ENCODE measurements at regions not wholly inside any gene's neighbourhood (a gene's known extent, or its start where the extent isn't known, plus 50 kb on each side); places are given as distances from the start of the nearest gene placed in this dataset.
"Not testable (repeated sequence)": the region's sequence is repeated elsewhere in the genome, so short reads cannot be mapped to it uniquely, and the experiment has no call there.

GRCh38 chr21:18026359-18026758 is 207.2 kb upstream of the C21orf91 start:
- TF ChIP-seq CTCF (IDR thresholded peaks at IDR 0.05; ENCODE audit: extremely low read depth, missing control alignments) = no peak
- DNase-seq (ENCODE audit: low spot score) = no peak

GRCh38 chr21:18023711-18024110 is 204.6 kb upstream of the C21orf91 start:
- no peak for TF ChIP-seq CTCF (IDR thresholded peaks at IDR 0.05; ENCODE audit: extremely low read depth, missing control alignments)
- DNase-seq (ENCODE audit: low spot score) = no peak

- no peak for DNase-seq (ENCODE audit: low spot score)
- TF ChIP-seq CTCF (IDR thresholded peaks at IDR 0.05; ENCODE audit: extremely low read depth, missing control alignments) = no peak
These were observed 204.0 kb upstream of the C21orf91 start for GRCh38 chr21:18023157-18023556.

- DNase-seq (ENCODE audit: low spot score) = no peak
- TF ChIP-seq CTCF (IDR thresholded peaks at IDR 0.05; ENCODE audit: extremely low read depth, missing control alignments) = no peak
These were observed 188.0 kb upstream of the C21orf91 start for GRCh38 chr21:18007121-18007520.

DNA sequence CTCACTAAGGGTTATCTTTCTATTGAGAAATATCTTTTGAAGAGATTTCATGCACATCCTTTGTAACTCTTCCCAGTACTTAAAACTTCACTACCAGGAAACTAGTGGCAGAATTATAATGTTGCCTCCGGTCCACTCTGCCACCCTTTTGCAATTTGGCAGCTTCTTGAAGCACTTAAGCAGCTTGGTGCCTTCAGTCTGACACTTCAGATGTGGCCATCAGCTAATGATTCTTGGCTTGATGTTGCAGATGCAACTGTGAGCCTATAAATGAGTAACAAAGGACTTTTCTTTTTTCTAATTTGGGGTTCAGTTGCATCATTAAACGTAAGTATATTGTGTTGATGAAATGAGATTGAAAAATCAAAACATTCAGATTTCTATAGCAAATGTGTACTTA is 187.5 kb upstream of the C21orf91 start:
- TF ChIP-seq CTCF (IDR thresholded peaks at IDR 0.05; ENCODE audit: extremely low read depth, missing control alignments) = no peak
- no peak for DNase-seq (ENCODE audit: low spot score)

DNA sequence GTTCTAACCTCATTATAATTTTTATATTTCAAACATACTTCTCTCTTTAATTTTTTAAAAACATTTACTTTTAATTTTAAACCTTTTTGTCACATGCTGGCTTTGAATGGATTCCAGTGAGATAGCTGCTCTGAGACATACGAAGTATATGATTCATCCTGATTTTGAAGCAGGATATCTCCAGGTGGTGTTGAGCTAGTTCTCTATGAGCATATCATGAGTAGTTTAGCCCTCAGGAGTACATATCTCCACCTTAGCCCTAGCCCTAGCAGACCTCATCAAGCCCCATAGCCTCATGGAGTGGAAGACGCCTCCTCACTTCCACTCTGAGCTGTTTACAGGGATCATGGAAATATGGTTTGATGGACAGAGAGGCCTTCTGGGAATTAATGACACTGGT is 183.2 kb upstream of the C21orf91 start:
- DNase-seq (ENCODE audit: low spot score) = no peak
- no peak for TF ChIP-seq CTCF (IDR thresholded peaks at IDR 0.05; ENCODE audit: extremely low read depth, missing control alignments)

- DNase-seq (ENCODE audit: low spot score) = no peak
- TF ChIP-seq CTCF (IDR thresholded peaks at IDR 0.05; ENCODE audit: extremely low read depth, missing control alignments) = no peak
These were observed 182.0 kb upstream of the C21orf91 start for GRCh38 chr21:18000981-18001686.

DNA sequence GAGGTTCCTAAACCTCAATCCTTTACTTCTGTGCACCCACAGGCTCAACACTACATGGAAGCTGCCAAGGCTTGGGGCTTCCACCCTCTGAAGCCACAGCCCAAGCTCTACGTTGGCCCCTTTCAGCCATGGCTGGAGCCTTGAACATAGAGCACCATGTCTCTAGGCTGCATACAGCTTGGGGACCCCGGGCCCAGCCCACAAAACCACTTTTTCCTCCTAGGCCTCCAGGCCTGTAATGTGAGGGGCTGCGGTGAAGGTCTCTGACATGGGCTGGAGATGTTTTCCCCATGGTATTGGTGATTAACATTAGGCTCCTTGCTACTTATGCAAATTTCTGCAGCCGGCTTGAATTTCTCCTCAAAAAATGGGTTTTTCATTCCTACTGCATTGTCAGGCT is 179.4 kb upstream of the C21orf91 start:
- not testable (repeated sequence) for DNase-seq (ENCODE audit: low spot score)

Measured in GM20000 (cell line).